Fibroblast of peridontal ligament (primary cell): ENCODE measurements at regions not wholly inside any gene's neighbourhood (a gene's known extent, or its start where the extent isn't known, plus 50 kb on each side); places are given as distances from the start of the nearest gene placed in this dataset.

ENCODE experiments used
- DNase-seq: peaks from one replicate; pipeline ENCODE4 v3.0.0-alpha.2; 2010; ENCODE audit errors: extremely low read depth

DNA sequence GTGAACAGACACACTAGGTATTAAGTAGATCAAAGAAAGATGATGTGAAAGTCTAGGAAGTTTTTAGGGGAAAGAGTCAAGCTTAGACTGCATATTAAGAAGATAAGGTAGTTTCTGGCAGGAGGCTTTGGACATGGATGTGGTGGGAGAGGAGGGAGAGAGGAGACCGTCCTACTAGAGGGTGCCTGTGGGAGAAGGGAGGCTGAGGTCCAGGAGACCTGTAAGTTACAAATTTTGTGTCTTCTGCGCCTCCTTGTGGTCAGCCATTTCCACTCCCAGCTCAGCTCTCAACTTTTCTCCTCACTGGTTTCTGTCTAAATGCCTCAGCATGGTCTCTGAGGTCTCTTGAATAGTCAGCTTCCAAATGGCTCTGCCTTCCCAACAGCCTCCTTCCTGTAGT lies 193.5 kb downstream of the UNC5CL start:
- peak; percentile 35 for DNase-seq

DNA sequence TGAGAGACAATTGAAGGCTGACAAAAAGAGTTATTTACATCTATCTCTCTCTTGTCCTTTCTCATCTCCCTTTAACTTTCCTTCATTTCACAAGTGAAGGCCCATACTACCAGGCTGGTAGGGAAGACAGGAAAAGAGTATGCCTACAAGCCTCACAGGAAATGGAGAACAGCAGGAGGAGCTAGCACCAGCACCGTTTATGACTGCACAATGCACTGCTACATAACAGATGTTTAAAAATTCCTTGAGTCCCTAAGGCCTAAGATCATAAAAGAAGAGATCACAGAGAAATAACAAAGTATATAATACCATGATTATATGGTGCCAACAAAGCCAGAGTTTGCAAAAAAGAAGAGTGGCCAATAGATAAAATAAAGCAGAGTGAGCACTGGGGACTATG lies 194.8 kb downstream of the UNC5CL start:
- DNase-seq = no peak

DNA sequence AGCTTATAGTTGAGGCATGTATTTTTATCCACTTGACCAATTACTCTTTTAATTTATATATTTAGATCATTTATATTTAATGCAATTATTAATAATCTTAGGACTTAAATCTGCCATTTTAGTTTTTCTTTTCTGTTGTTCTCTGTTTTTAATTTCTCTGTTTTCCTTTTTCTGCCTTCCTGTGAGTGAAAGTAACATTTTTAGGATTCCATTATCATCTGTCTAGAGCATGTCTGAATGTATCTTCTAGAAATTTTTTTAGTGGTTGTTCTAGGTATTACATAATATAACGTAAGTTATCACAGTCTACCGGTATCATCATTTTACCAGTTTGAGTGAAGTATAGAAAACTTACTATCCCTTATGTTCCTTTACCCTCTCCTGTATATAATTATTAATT lies 197.3 kb downstream of the UNC5CL start:
- DNase-seq = no peak

DNA sequence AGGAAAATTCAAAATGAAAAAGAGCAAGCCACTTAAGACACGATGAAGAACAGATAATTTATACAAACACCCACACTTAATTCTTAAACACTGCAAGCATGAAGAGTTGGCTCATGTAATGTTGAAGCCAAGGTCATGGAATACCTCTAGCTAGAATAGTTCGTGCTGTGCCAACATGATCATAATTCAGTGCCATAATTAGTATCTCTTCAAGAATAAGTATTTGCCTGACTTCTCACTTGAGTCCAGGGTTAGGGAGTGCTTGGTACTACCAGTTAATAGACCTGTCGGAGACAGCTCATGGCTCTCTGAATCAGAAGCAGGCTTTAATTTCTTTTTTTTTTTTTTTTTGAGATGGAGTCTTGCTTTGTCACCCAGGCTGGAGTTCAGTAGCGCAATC lies 206.3 kb downstream of the UNC5CL start:
- DNase-seq = no peak

DNA sequence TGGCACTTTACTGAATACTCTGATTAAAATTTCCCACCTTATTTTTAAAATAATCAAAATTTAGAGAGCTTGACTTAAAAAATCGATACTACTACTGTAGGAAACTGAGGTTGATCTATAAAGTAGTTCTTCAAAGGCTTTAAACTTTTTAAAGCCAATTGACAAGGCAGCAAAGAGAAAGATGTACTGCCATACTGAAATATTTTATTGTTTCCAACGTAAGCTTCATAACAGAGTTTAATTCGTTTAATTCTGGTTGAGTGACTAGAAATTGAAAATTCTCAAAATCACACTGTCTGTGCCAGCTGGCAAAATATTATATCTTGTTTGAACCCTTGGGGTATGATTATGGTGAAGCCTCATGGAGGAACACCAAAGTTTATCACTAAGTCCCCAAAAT lies 207.6 kb downstream of the UNC5CL start:
- DNase-seq = no peak

DNA sequence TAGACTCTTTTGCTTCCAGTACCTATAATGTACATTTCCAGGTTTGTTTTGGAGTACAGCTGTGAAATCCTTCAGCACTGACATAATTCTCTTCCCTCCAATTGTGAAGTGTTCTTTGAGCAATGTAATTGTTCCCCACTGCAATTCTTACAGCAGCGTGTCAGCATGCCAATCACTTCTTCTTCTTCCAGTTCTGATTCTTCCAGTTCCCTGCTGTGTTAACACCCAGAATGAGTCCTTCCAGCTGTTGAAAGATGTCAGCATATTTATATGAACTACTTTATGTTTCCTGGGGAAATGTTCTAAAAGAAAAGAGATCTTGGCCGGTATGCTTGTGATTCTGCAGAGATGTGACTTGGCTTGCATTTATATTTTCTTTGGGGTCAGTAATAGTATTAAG lies 213.9 kb downstream of the UNC5CL start:
- no peak for DNase-seq

DNA sequence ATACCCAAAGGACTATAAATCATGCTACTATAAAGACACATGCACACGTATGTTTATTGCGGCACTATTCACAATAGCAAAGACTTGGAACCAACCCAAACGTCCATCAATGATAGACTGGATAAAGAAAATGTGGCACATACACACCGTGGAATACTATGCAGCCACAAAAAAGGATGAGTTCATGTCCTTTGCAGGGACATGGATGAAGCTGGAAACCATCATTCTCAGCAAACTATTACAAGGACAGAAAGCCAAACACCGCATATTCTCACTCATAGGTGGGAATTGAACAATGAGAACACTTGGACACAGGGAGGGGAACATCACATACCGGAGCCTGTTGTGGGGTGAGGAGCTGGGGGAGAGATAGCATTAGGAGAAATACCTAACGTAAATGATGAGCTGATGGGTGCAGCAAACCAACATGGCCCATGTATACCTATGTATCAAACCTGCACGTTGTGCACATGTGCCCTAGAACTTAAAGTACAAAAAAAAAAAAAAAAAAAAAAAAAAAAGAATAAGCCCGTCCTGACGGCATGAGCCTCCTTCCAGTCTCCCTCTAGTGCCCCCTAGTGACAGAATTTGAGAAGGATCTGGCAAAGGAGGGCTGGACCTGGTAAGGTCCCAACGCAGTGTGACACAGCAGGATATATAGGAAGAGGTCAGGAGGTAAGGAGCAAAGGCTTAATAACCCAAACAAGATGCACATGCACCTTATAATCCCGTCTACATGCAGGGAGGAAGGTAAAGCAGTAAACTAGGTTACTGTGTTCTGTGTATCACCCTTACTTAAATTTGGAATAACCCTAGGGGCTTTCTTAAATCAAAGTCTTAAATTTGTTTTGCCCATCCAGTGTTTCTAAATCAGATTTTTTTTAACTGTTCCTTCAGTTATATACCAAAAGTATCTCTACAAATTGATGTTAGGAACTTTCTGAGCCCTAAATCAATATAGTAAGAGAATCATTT lies 214.8 kb downstream of the UNC5CL start:
- peak; percentile 65 for DNase-seq

DNA sequence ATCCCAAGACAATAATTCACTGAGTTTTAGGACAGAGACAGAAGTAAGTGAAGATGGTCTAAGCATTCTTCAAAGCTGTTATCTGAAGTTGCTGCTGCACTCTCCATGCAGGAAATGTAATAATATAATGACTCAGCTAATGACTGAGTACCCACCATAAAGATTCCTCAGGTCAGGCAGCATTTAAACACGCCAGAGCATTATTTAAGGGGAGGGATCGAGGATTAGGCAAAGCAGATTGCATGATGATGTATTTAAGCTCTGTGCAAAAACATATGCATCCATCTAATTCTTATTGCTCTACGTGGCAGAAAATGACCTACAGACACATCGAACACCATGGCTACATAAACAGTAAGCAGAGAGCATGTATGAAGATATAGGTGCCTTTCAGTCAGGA lies 216.4 kb downstream of the UNC5CL start:
- no peak for DNase-seq

DNA sequence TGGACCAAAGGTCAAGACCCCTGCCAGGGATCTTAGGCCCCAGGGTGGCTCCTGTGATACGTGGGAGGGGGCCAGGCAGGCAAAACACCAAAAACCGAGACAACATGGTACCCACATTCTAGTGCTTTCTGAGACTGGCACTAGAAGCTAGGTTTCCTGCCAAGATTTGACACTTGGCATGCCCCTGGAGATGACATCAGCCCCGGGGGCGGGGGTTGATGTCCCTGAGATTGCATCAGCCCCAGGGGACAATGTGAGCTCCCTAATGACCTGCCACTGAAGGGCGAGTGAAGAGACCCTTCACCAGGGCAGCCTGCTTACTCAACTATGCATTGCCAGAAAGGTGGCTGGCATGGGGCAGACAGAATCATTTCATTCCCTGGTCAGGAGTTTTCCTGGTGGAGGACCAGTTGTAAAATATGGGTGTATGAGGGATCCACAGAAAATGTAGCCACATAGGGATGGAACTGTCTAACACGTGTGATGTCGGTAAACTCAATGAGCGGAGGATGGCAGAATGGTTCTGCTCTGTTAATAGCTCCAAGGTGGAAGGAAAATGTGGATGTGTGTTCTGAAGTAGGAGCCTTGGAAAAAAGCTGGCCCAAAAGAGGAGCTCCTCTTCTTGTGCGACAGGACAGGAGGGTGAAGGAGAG lies 219.7 kb downstream of the UNC5CL start:
- DNase-seq = no peak

DNA sequence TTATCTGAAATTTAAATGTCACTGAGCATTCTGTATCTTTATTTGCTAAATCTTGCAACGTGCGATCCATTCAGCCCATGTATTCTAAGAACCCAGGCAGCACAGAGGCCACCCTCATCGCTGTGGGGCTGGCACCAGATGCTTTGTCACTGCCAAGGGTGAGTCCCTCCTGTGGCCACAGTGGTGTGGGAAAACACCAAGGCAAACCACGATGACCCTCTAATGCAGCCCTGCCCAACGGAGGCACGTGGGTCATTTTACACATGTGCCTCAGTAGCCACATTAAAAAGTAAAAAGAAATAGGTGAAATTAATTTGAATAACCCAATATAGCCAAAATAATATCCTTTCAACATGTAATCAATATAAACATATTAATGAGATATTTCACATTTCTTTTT lies 221.7 kb downstream of the UNC5CL start:
- DNase-seq = no peak

DNA sequence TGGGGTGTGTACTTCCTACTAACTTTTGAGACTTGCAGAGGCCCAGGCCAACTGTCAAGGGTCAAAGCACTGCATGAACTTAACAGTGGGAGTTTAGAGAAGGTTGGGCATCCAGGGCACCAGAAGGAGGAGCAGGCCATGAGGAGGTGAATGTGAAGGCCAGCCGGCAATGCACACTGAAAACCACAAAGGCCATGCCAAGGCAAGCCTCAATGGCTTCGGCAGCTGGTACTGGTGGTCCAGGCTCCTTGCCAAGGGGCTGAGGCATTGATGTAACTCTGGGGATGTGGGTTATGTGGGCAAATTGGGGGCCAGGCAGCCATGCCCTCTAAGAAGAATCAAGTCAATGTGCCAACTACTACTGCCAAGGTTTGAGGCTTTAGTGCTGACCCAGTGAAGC lies 222.4 kb downstream of the UNC5CL start:
- no peak for DNase-seq

DNA sequence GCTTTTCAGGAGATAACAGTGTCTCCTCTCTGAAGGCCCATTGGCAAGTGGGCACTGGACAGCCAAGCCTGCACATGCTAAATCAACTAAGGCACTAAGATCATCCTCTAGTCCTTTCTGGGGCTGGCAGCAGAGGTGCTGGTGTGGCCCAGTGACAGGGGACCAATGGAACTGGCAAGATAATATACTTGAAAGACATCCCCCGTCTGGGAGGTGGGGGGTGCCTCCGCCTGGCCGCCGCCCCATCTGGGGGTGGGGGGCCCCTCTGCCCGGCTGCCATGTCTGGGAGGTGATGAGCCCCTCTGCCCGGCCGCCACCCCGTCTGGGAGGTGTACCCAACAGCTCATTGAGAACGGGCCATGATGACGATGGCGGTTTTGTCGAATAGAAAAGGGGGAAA lies 223.3 kb downstream of the UNC5CL start:
- DNase-seq = no peak

DNA sequence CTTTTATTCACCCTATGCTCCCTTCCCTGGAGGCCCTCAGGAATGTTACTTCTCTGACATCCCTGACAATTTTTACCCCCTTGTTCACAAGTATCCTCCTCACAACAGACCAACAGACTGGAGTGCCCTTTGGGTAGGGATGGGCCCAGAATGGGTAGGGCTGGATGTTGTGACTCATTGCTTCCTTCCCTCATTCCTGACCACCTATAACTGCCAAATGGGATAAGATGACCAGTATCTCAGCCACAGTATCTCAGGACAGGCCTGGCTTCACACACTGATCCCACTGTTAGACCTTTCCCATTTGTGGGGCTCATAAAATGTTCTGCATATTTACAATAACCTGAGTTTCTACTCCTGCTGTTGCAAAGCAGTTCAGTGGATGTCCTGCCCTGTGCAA lies 223.0 kb upstream of the LRFN2 start:
- DNase-seq = no peak

DNA sequence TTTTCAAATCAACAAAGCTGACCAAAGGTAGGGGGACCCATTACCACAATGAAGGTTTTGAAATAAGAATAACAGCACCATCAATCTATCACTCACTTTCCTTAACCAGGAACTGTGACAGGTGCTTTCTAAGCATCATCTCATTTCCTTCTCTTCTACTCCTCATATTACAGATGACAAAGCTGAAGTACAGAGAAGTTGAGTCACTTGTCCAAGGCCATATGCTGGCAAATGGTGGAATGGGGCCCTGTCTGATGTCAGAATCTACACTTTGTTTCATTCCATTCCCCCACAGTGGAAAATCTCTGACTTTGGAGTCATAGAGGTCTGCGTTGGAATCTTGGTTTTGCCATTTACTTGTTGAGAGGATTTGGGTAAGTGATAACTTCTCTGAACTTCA lies 222.5 kb upstream of the LRFN2 start:
- no peak for DNase-seq

DNA sequence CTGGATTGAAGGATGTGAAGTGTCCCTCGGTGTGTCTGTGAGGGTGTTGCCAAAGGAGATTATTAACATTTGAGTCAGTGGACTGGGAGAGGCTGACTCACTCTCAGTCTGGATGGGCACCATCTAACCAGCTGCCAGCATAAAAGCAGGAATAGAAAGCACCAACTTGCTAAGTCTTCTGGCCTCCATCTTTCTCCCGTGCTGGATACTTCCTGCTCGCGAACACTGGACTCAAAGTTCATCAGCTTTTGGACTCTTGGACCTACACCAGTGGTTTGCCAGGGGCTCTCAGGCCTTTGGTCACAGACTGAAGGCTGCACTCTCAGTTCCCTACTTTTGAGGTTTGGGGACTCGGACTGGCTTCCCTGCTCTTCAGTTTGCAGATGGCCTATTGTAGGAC lies 220.3 kb upstream of the LRFN2 start:
- peak; percentile 8 for DNase-seq

DNA sequence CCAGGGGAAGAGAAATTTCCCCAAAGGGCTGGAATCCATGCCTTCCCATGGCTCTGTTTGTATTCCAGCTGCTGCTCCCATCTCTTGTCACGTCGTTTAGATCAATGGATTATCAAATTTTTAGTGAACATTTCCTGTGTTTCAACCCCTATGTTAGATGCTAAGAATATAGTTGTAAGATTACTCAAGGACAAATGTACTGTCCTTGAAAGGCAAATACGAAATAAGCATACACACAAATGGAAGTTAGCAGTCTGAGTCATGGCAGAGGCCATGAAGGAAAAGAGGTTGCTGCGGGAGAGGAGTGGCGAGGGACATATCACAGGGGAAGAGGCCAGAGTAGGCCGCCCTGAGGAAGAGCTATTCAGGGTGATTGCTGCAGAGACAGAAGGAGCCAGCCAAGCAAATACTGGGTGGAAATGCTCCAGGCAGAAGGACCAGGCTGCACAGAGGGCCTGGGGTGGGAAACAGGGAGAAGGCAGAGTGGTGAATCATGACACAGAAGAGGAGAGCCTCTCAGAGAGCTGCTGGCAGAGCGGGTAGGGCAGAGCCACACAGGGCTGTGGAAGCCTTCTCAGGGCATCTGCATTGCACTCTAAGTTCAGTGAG lies 219.2 kb upstream of the LRFN2 start:
- DNase-seq = no peak

DNA sequence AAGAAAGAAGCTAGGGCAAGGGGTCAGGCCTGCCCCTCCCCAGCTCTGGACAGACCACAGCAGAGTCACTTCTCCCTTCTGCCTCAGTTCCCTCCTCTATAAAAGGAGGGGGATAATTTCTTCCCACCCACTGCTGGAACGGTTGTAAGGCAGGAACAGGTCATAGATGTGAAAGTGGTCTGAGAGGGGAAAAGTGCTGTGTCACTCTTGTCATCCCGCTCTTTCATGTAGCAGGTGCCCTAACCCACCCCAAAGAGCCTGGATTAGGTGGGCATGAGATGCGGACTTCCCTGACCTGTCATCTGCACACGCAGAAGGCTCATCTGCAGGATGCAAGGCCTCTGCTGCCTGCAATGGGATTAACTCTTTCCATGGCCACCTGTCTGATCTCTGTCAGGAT lies 218.2 kb upstream of the LRFN2 start:
- no peak for DNase-seq

DNA sequence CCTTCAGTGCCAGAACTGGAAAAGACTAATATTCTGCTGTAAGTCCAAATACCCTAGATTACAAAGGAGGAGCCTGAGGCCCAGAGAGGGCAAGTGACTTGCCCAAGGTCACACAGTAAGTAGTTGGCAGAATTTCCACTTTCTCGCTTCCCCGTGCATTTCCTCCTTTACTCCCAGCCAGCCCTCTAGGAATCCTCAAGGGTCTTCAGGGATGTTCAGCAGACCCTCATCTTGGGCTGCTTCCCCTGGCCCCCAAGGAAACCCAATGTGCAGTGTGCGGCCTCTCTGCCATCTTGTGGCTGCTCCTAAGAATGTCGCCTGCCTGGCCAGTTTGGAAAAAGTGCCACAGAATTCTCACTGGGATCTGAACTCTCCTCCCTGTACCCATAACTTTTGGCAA lies 217.7 kb upstream of the LRFN2 start:
- no peak for DNase-seq

DNA sequence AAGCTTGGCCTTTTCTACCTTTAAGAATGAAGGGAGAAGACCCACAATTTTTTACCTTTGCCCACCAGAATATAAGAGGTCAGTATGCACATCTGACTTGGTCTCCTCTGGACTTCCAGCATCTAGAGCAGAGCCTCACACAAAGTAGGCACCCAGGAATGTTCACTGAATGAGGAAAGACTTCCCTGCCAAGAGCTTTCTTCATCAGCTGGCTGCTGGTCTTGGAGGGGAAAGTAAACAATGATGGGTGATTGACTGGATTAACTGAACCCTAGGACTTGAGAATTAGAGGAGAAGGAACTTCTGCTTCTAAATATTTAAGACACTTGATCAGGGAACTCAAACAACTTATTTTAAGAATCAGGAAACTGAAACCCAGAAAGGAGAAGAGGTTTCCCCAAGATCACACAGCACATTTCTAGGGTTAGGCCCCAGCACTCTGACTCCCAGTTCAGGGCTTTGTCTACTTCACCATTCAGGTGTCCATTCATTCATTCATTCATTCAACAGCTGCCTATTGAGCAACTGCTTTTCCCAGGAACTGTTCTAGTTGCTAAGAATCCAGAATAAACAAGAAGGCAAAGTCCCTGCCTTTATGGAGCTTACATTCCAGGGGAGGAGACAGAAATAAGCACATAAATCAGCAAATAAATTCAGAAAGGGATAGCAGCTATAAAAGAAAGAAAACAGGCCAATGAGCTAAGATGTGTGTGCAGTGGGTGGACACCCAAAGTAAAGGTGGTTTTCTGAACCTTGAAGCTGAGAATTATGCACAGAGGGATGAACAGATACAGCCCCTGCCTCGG lies 216.9 kb upstream of the LRFN2 start:
- DNase-seq = no peak

DNA sequence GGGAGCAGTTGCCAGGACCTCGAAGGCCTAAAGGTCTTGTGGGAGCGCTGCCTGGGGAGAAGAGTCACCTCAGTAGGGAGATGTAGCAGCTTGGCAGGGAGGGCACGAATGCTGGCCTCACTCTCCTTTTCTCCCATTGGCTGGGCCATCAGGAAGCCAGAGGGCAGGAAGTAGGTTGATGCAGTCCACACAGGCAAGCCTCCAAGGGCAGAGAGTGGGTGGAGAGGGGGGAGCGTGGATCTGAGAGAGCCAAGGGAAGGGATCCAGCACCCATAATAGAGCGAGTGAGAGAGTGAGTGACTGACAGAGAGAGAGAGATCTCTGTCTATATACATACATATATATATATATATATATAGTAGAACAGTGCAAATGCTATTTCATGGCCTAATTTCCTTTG lies 215.3 kb upstream of the LRFN2 start:
- DNase-seq = no peak

DNA sequence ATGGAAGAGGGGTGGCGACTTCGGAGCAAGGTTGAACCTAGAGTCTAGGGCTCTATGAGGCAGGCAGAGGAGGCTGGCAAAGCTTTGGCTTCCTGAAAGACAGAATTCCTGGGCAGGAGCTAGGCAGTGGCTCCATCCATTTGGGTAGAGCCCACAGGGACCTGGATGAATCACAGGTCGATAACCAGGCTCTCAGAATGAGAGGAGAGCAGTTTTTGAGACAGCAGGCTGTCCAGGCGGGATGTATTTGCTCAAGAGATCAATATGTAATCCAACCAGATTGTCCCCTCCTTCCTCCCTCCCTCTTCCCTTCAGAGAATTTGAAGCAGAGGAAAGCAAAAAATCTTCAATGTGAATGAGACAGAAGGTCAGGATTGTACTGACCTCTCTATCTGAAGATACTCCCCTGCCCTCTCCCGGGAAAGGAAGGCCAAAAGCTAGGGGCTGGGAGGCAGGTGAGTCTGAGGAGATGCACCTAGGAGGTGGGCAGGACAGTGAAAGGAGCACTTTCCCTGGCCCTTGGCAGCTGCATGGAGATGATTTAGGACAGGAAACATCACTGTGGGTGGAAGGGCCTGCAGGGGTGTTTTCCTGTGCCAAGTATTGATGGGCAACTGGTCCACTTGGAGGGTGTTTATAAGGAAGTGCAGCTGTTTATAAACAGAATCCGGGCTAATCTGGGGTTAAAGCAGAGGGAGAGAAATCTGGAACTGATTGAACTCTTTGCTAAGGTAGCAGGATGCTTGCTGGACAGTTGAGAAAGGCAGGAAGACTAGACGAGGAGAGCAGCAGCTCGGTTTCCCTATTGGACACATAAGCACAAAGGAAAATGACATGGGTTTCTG lies 212.4 kb upstream of the LRFN2 start:
- no peak for DNase-seq
